Parathyroid adenoma (tissue), 2 donors: ENCODE measurements at regions not wholly inside any gene's neighbourhood (a gene's known extent, or its start where the extent isn't known, plus 50 kb on each side); places are given as distances from the start of the nearest gene placed in this dataset.

Source experiments
- H2AFZ ChIP-seq: fragments of 300-600 bp; sonication (generic); one replicate; pipeline ENCODE4 v1.7.0; 2017; ENCODE audit warnings: antibody characterized with exemption, mild to moderate bottlenecking
- H3K27ac ChIP-seq: fragments of 300-600 bp; sonication (generic); one replicate; pipeline ENCODE4 v1.7.0; 2017
- H3K27me3 ChIP-seq: fragments of 300-600 bp; sonication (generic); one replicate; pipeline ENCODE4 v1.7.0; 2017; ENCODE audit warnings: low read length; ENCODE audit not compliant: control insufficient read depth, insufficient read depth
- H3K36me3 ChIP-seq: fragments of 300-600 bp; sonication (generic); one replicate; pipeline ENCODE4 v1.7.0; 2017; ENCODE audit warnings: low read length; ENCODE audit not compliant: control insufficient read depth, insufficient read depth
- H3K4me1 ChIP-seq: fragments of 300-600 bp; sonication (generic); one replicate; pipeline ENCODE4 v1.7.0; 2017; ENCODE audit warnings: control low read depth
- H3K4me2 ChIP-seq: fragments of 300-600 bp; sonication (generic); one replicate; pipeline ENCODE4 v1.7.0; 2017; ENCODE audit warnings: low read length
- H3K4me3 ChIP-seq: fragments of 300-600 bp; sonication (generic); one replicate; pipeline ENCODE4 v1.7.0; 2017; ENCODE audit warnings: low read depth, low read length
- H3K79me2 ChIP-seq: fragments of 300-600 bp; sonication (generic); one replicate; pipeline ENCODE4 v1.7.0; 2017; ENCODE audit warnings: control low read depth
- H3K9ac ChIP-seq: fragments of 300-600 bp; sonication (generic); one replicate; pipeline ENCODE4 v1.7.0; 2017; ENCODE audit warnings: mild to moderate bottlenecking
- H3K9me3 ChIP-seq: fragments of 300-600 bp; sonication (generic); one replicate; pipeline ENCODE4 v1.7.0; 2017; ENCODE audit warnings: low read length; ENCODE audit not compliant: control insufficient read depth
- TF ChIP-seq, protein P1 (sequence below): fragments of 300-600 bp; sonication (generic); IDR thresholded peaks from one replicate; pipeline ENCODE4 v1.7.0; 2017; ENCODE audit warnings: antibody characterized with exemption, mild to moderate bottlenecking
- donor health status: primary hyperparathyroidism.

GRCh38 chr5:66242050-66242715, 98.1 kb downstream of the SREK1 start:
- peaks cover 13% of the 10 kb centered on the region for H3K4me1 ChIP-seq
- H3K36me3 ChIP-seq, result no peaks in the 10 kb centered on the region
- TF ChIP-seq, protein P1, sequence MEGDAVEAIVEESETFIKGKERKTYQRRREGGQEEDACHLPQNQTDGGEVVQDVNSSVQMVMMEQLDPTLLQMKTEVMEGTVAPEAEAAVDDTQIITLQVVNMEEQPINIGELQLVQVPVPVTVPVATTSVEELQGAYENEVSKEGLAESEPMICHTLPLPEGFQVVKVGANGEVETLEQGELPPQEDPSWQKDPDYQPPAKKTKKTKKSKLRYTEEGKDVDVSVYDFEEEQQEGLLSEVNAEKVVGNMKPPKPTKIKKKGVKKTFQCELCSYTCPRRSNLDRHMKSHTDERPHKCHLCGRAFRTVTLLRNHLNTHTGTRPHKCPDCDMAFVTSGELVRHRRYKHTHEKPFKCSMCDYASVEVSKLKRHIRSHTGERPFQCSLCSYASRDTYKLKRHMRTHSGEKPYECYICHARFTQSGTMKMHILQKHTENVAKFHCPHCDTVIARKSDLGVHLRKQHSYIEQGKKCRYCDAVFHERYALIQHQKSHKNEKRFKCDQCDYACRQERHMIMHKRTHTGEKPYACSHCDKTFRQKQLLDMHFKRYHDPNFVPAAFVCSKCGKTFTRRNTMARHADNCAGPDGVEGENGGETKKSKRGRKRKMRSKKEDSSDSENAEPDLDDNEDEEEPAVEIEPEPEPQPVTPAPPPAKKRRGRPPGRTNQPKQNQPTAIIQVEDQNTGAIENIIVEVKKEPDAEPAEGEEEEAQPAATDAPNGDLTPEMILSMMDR, result no peak
- no peaks in the 10 kb centered on the region for H3K79me2 ChIP-seq
- no peak overlapping the region for H3K4me2 ChIP-seq
- H3K27me3 ChIP-seq, result no peaks in the 10 kb centered on the region
- no peak overlapping the region for H2AFZ ChIP-seq
- H3K9ac ChIP-seq, result no peak overlapping the region
- H3K9me3 ChIP-seq, result no peaks in the 10 kb centered on the region
- no peak overlapping the region for H3K27ac ChIP-seq
- H3K4me3 ChIP-seq, result no peak overlapping the region

DNA sequence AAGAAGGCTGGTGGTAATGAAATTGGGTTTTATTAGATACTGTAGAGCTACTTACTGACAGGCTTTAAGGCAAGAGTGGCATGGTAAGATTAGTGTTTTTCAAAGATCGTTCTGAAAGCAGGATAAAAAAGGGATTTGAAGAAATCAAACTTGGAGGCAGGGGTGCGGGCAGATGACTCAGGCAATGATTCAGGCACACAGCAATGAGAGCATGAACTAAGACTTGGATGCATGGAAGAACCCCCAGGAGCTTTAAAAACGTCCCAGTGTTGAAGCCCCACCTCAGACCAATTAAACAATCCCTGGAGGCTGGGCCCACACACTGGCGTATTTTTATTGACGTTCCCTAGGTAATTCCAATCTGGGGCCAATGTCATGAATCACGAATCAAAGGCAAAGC, 102.5 kb downstream of the SREK1 start:
- Histone ChIP-seq H3K27me3 (no peaks in the 10 kb centered on the region), H3K4me1 (no peaks in the 10 kb centered on the region)
- TF ChIP-seq, protein P1, result no peak

GRCh38 chr5:66247176-66247960, 103.3 kb downstream of the SREK1 start:
- no peaks in the 10 kb centered on the region for H3K4me1 ChIP-seq
- no peak overlapping the region for H3K27ac ChIP-seq
- no peaks in the 10 kb centered on the region for H3K9me3 ChIP-seq
- no peak overlapping the region for H3K4me2 ChIP-seq
- no peak overlapping the region for H3K9ac ChIP-seq
- no peak overlapping the region for H3K4me3 ChIP-seq
- no peak overlapping the region for H2AFZ ChIP-seq
- H3K36me3 ChIP-seq, result no peaks in the 10 kb centered on the region
- no peaks in the 10 kb centered on the region for H3K79me2 ChIP-seq
- TF ChIP-seq, protein P1, result no peak
- H3K27me3 ChIP-seq, result no peaks in the 10 kb centered on the region

More for the DNA sequence above, 102.5 kb downstream of the SREK1 start:
- H3K27ac ChIP-seq, result no peak overlapping the region
- no peak overlapping the region for H3K4me3 ChIP-seq
- no peak overlapping the region for H3K9ac ChIP-seq
- H3K9me3 ChIP-seq, result no peaks in the 10 kb centered on the region
- no peak overlapping the region for H2AFZ ChIP-seq
- no peaks in the 10 kb centered on the region for H3K79me2 ChIP-seq
- no peak overlapping the region for H3K4me2 ChIP-seq
- H3K36me3 ChIP-seq, result no peaks in the 10 kb centered on the region

DNA sequence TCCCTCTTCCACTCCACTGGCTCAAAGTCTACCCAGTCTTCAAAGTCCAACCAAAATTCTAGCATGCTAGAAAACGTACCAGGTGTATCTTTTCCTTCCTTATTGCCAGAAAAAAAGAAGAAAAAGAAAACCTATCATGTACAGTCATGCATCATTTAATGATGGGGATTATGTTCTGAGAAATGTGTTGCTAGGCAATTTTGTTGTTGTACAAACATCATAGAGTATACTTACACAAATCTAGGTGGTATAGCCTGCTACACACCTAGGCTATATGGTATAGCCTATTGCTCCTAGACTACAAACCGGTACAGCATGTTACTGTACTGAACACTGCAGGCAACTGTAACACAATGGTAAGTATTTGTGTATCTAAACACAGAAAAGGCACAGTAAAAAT, 104.8 kb downstream of the SREK1 start:
- Histone ChIP-seq H3K4me2 (no peak overlapping the region), H3K9me3 (no peaks in the 10 kb centered on the region), H3K27ac (no peak overlapping the region), H2AFZ (no peak overlapping the region), H3K79me2 (no peaks in the 10 kb centered on the region), H3K4me3 (no peak overlapping the region), H3K9ac (no peak overlapping the region), H3K4me1 (no peaks in the 10 kb centered on the region), H3K36me3 (no peaks in the 10 kb centered on the region), H3K27me3 (no peaks in the 10 kb centered on the region)
- TF ChIP-seq, protein P1, result no peak
